Left lung (tissue), 4 donors: ENCODE measurements at regions not wholly inside any gene's neighbourhood (a gene's known extent, or its start where the extent isn't known, plus 50 kb on each side); places are given as distances from the start of the nearest gene placed in this dataset.

Experiments used
- ATAC-seq: fragments of 200-7000 bp; cut with Tn5 transposase; one replicate; pipeline ENCODE4 v1.9.1; 2020; ENCODE audit warnings: moderate library complexity
- DNase-seq, 4 donors: peaks; one replicate each; pipeline ENCODE4 v3.0.0-alpha.2; 2013 to 2020
- H3K27ac ChIP-seq, 2 donors: fragments of 200-600 bp; sonication (generic) in 1 of 2; one replicate each; pipeline versions ENCODE4 v1.5.0 to v1.8.0; 2020 to 2021
- H3K27me3 ChIP-seq, 2 donors: fragments of 200-600 bp; sonication (generic) in 1 of 2; one replicate each; pipeline versions ENCODE4 v1.5.0 to v1.8.0; 2020 to 2021
- H3K36me3 ChIP-seq, 2 donors: fragments of 200-600 bp; sonication (generic) in 1 of 2; one replicate each; pipeline versions ENCODE4 v1.5.0 to v1.8.0; 2020 to 2021
- H3K4me1 ChIP-seq, 2 donors: fragments of 200-600 bp; one replicate each; pipeline ENCODE4 v1.8.0; 2021
- H3K4me3 ChIP-seq, 2 donors: fragments of 200-600 bp; sonication (generic) in 1 of 2; one replicate each; pipeline versions ENCODE4 v1.5.0 to v1.8.0; 2020 to 2021; ENCODE audit warnings: mild to moderate bottlenecking in 1 of 2
- H3K9me3 ChIP-seq, 2 donors: fragments of 200-600 bp; sonication (generic) in 1 of 2; one replicate each; pipeline versions ENCODE4 v1.5.0 to v1.8.0; 2020 to 2021
- intact Hi-C, 2 donors: fragments of 100-400 bp; cut with DNase I; formaldehyde crosslinking; loops; one replicate each; pipeline versions ENCODE4 v1.11.2 to v1.14.2; 2022
- TF ChIP-seq, protein P1 (sequence below), 2 donors: fragments of 200-600 bp; sonication (generic) in 1 of 2; IDR thresholded peaks; one replicate each; pipeline versions ENCODE4 v1.5.0 to v1.8.0; 2021; ENCODE audit warnings: antibody characterized with exemption in 2 of 2
- donor health status: DM: no; HTN: yes; CAD: no.
- donor health status: DM: no; HTN: no; CAD: no.

DNA sequence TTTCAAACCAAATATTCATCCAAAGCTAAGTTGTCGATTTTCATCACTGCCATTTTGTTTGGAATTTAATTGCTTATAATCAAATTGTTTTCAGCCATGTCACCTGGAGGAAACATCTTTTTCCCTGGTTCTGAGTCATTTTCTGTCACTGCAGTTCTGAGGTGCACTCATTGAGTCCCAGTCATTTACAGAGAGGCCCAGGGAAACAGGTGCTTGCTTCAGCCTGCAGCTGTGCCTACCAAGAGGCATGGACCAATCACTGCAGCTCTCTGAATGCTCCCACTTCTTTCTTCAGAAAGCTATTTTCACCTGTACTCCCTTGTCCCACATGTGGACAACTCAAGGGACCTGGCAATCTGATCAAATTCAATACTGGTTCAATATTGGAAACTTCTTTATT, 308.1 kb downstream of the COG6 start:
- ATAC-seq: no peak
- intact Hi-C loops: no loop called here
- TF ChIP-seq, protein P1, sequence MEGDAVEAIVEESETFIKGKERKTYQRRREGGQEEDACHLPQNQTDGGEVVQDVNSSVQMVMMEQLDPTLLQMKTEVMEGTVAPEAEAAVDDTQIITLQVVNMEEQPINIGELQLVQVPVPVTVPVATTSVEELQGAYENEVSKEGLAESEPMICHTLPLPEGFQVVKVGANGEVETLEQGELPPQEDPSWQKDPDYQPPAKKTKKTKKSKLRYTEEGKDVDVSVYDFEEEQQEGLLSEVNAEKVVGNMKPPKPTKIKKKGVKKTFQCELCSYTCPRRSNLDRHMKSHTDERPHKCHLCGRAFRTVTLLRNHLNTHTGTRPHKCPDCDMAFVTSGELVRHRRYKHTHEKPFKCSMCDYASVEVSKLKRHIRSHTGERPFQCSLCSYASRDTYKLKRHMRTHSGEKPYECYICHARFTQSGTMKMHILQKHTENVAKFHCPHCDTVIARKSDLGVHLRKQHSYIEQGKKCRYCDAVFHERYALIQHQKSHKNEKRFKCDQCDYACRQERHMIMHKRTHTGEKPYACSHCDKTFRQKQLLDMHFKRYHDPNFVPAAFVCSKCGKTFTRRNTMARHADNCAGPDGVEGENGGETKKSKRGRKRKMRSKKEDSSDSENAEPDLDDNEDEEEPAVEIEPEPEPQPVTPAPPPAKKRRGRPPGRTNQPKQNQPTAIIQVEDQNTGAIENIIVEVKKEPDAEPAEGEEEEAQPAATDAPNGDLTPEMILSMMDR (IDR thresholded peaks at IDR 0.05): no peak

DNA sequence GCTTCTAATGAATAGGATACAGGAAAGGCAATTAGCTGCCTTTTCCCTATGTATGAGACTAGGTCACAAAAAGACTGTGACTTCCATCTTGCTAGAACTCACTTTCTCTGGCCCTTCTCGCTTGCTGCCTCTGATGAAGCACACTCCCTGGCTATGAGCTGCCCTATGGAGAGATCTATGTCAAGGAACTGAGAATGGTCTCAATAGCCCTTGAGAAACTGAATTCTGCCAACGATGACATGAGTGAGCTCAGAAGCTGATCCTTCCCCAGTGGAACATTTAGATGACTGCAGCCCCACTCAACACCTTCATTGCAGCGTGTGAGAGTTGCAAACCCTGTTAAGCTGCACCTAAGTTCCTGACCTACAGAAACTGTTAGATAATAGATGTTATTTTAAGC, 309.8 kb downstream of the COG6 start:
- ATAC-seq: peak; percentile 96
- Histone ChIP-seq H3K27me3 (no peaks in the 10 kb centered on the region), H3K27ac (no peak overlapping the region), H3K9me3 (no peaks in the 10 kb centered on the region), H3K36me3 (no peaks in the 10 kb centered on the region), H3K4me3 (no peak overlapping the region), H3K4me1 (no peaks in the 10 kb centered on the region)
- peak in 1 of 4 donors; percentile 24 for DNase-seq
- TF ChIP-seq, protein P1 (IDR thresholded peaks at IDR 0.05): no peak
- intact Hi-C loops: no loop called here

More for the DNA sequence above, 308.1 kb downstream of the COG6 start:
- no peaks in the 10 kb centered on the region for H3K36me3 ChIP-seq
- H3K9me3 ChIP-seq: no peaks in the 10 kb centered on the region
- H3K27ac ChIP-seq: no peak overlapping the region
- no peak overlapping the region for H3K4me3 ChIP-seq
- no peaks in the 10 kb centered on the region for H3K27me3 ChIP-seq
- H3K4me1 ChIP-seq: no peaks in the 10 kb centered on the region
- DNase-seq: no peak

DNA sequence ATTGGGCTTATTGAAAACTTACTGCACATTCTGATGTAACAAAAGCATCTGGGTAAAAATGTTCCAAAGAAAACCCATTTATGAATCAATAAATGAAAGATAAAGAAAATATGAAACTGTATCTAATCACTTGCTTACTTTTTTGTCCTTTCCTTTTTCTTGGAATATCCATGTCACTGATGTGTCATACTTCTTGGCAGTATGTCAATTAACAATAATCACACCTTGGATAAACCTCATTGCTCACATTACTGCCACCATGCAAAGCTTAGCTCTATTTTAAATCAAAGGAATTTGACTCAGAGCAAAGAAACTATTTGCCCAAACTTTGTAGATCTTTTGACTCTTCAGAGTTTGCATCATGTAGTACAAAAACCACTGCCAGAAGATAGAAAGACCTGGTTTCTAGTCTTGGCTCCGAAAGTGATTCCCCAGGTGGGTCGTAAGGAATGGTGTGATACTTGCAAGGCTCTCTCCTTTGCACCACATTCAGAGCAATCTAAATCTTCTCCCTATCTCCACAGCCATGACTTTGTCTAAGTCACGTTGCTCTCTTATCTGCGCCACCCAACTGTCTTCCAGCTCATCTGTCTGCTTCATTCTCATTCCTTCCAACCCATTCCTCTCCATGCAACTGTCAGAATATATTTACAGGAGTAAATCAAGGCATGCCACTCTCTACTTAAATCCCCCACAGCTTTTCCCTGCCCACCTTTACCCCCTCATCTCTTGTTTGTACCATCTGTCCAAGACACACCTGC, 311.9 kb downstream of the COG6 start:
- no peak overlapping the region for H3K27ac ChIP-seq
- intact Hi-C loops: no loop called here
- DNase-seq (no peak), ATAC-seq (no peak)
- no peaks in the 10 kb centered on the region for H3K36me3 ChIP-seq
- no peak overlapping the region for H3K4me3 ChIP-seq
- H3K27me3 ChIP-seq: no peaks in the 10 kb centered on the region
- TF ChIP-seq, protein P1 (IDR thresholded peaks at IDR 0.05): no peak
- no peaks in the 10 kb centered on the region for H3K9me3 ChIP-seq
- H3K4me1 ChIP-seq: no peaks in the 10 kb centered on the region

DNA sequence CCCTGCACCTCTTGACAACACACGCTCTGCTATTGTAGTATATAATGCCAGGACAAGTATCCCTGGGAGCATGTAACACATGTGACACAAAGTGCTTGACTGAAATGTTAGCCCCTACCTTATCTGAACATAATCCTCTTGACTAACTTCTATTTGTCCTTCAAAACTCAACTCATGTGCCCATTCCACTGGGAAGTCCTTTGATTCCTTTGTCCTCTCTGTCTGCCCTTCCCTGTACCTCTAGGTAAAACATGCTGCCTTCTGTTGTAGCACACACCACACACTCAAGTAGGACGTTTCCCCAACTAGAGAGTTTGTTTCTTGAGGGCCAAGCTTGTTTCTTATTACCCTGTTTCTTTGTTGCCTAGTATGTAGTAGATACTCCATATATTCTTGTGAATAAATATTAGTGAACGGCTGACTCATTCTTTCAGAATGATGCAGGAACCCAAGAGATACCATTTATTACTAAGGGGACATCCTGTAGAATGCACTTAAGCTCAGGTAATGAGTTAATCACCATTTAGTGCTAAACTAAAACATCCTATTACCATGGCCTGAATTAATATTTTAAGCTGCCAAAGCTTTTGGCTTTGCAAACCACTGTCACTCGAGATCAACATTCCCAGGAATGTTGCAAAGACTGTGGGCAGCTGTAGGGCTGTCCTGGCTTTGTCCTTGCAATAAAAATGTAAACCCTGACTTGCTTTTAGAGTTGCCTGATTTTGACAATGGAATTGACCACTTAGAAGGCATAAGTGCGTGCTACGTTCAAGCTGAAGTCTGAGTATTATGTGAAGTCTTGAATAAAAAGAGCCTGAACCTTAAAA, 313.4 kb downstream of the COG6 start:
- no peak for ATAC-seq
- Histone ChIP-seq H3K4me1 (no peaks in the 10 kb centered on the region), H3K4me3 (no peak overlapping the region), H3K36me3 (no peaks in the 10 kb centered on the region), H3K27ac (no peak overlapping the region), H3K27me3 (no peaks in the 10 kb centered on the region), H3K9me3 (no peaks in the 10 kb centered on the region)
- intact Hi-C loops: no loop called here
- no peak for DNase-seq
- TF ChIP-seq, protein P1 (IDR thresholded peaks at IDR 0.05): no peak

DNA sequence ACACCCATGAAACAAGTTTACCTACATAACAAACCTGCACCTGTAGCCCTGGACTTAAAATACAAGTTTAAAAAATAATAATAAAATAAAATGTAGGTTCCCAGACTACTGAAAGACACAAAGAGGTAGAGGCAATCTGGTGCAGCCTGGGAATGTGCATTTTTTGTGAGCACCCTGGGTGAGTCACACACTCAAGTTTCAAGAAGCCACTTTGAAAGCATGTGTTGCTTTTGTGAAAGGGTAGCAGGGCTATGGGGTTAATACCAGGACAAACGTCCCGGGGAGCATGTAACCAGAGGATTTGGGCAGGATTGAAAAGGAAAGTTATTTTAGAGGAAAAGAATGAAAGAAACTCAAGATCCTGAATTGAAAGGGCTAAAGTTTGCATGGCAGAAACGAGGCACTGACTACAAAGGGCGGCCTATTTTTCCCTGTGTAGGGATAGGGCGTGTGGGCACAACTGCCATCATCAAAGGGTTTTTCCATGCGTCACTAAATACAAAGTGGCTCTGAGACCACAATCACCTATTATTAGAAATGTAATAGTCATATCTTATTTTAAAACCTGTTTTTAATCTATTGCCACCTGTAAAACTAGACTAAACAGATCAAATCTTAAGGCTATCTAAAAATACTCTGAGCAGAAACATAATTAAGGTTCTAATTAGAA, 314.9 kb downstream of the COG6 start:
- intact Hi-C loops: no loop called here
- Histone ChIP-seq H3K27ac (no peak overlapping the region), H3K4me3 (no peak overlapping the region), H3K27me3 (no peaks in the 10 kb centered on the region), H3K36me3 (no peaks in the 10 kb centered on the region), H3K9me3 (no peaks in the 10 kb centered on the region), H3K4me1 (no peaks in the 10 kb centered on the region)
- TF ChIP-seq, protein P1 (IDR thresholded peaks at IDR 0.05): no peak
- no peak for DNase-seq
- no peak for ATAC-seq
